ENCODE measurements at regions not wholly inside any gene's neighbourhood (a gene's known extent, or its start where the extent isn't known, plus 50 kb on each side); places are given as distances from the start of the nearest gene placed in this dataset.

DNA sequence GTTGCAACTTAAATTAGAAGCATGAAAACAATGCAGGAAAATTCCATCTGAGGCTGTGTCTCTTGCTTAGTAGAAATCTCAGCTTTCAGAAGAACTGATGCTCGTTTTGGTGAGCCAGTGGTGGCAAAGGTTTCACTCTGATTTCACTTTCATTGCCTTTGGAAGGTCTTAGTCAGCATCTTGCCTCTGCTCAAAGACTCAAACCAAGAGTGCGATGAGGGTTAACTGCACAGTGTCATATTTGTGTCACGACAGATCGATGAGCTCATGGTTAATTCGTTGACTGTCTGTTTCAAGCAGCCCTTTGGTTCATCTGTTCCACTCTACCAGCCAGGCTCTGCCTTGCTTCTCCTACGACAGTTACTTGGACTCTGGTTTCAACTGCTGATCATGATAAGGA, 331.3 kb upstream of the KIF2A start:
- no peak for DNase-seq (ENCODE audit: low read depth)
- H3K4me3 ChIP-seq (ENCODE audit: low read length), result no peak overlapping the region
- TF ChIP-seq, protein P1, sequence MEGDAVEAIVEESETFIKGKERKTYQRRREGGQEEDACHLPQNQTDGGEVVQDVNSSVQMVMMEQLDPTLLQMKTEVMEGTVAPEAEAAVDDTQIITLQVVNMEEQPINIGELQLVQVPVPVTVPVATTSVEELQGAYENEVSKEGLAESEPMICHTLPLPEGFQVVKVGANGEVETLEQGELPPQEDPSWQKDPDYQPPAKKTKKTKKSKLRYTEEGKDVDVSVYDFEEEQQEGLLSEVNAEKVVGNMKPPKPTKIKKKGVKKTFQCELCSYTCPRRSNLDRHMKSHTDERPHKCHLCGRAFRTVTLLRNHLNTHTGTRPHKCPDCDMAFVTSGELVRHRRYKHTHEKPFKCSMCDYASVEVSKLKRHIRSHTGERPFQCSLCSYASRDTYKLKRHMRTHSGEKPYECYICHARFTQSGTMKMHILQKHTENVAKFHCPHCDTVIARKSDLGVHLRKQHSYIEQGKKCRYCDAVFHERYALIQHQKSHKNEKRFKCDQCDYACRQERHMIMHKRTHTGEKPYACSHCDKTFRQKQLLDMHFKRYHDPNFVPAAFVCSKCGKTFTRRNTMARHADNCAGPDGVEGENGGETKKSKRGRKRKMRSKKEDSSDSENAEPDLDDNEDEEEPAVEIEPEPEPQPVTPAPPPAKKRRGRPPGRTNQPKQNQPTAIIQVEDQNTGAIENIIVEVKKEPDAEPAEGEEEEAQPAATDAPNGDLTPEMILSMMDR (conservative IDR thresholded peaks at IDR 0.05; ENCODE audit: low read depth, low read length), result no peak

DNA sequence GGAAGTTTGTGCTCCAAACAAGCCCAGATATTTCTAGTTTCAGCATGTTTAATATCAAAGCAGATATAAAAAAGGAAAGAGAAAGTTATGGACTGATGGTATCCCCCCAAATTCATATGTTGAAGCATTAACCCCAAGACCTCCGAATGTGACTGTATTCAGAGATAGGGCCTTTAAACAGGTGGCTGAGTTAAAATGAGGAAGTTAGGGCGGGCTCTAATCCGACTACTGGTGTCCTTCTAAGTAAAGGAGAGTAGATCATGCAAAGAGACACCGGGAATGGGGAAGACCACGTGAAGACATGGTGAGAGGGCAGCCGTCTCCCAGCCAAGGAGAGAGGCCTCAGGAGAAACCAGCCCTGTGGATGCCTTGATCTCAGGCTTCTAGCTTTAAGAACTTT, 324.1 kb upstream of the KIF2A start:
- TF ChIP-seq, protein P1 (conservative IDR thresholded peaks at IDR 0.05; ENCODE audit: low read depth, low read length), result no peak
- DNase-seq (ENCODE audit: low read depth), result no peak
- no peak overlapping the region for H3K4me3 ChIP-seq (ENCODE audit: low read length)

DNA sequence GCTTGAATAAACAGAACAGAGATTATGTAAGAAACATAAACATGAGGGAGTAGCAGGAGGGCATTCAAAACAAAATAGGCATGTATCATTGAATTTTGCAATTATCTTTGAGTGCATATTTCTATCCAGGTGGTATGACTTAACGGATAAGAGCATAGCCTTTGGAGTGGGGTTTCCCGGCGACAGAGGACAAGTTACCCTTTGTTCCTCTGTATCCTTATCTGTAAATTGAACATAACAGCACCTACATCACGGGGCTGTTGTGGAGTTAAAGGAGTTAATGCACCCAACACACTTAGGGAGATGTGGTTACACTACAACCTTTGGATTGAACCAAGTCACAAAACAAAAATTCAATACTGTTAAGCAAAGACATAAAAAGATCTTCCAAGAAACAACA, 314.6 kb upstream of the KIF2A start:
- H3K4me3 ChIP-seq (ENCODE audit: low read length), result no peak overlapping the region
- no peak for DNase-seq (ENCODE audit: low read depth)
- TF ChIP-seq, protein P1 (conservative IDR thresholded peaks at IDR 0.05; ENCODE audit: low read depth, low read length), result no peak

DNA sequence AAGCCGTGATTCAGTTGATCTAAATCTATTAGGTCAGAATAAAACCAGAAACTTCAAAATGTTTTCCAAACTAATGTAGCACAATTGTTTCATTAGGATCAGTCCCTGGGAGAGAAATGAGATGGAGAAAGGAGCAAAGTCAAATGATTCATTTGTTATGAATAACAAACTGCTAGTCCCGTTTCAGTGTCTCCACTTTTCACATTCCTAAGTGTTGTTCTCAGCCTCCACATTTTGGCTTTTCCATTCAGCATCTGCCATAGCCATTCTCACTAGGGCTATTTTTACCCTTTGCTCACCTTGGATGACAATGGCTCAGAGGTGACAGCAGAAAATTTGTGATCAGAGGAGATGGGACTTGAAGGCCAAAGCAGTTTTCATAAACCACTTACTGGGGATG, 314.1 kb upstream of the KIF2A start:
- TF ChIP-seq, protein P1 (conservative IDR thresholded peaks at IDR 0.05; ENCODE audit: low read depth, low read length), result no peak
- DNase-seq (ENCODE audit: low read depth), result no peak
- H3K4me3 ChIP-seq (ENCODE audit: low read length), result no peak overlapping the region

DNA sequence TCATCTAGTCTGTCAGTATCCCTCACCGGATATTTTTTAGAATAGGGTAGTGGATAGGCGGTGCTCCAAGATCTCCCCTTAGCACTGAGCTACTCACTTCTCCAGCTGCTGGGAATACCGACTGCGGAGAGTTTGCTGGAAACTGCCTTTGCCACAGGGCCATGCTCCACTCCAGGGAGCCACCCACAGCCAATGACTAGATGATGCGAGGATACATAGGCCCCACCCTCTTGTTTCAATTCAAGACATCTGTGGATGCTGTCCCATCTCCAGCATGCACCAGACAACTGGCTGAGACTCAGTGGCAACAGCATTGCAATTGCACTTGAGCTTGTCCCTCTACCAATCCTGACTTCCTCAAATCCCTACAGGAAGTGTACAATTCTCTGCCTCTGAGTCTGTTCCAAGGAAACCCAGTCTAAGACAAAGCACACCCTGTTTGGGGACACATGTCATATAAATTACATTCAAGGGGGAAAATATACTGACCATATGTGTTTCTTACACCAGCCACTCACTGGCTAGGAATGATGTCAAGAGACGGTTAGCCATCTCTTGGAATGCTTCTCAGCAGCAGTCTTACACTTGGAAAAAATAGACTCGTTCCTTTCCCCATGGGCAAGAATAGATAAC, 312.6 kb upstream of the KIF2A start:
- DNase-seq (ENCODE audit: low read depth), result no peak
- no peak overlapping the region for H3K4me3 ChIP-seq (ENCODE audit: low read length)
- TF ChIP-seq, protein P1 (conservative IDR thresholded peaks at IDR 0.05; ENCODE audit: low read depth, low read length), result no peak

DNA sequence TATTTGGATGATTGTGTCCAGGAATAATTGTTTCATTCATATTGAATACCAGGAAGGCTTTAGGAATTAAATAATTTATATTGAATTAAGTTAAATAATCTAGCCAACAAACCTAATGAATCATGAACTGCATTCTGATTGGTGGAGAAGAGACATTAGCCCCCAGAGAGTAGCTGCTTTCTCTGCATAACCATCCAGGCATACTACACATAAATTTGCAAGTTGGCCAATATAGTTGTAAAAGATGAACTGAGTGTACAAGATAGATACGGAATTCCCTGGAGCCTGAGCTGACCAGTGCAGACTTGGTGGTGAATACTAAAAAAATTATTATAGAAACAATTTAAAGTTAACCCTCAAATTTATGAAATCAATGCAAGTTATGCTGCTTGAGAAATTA, 311.8 kb upstream of the KIF2A start:
- no peak for DNase-seq (ENCODE audit: low read depth)
- no peak overlapping the region for H3K4me3 ChIP-seq (ENCODE audit: low read length)
- TF ChIP-seq, protein P1 (conservative IDR thresholded peaks at IDR 0.05; ENCODE audit: low read depth, low read length), result no peak

DNA sequence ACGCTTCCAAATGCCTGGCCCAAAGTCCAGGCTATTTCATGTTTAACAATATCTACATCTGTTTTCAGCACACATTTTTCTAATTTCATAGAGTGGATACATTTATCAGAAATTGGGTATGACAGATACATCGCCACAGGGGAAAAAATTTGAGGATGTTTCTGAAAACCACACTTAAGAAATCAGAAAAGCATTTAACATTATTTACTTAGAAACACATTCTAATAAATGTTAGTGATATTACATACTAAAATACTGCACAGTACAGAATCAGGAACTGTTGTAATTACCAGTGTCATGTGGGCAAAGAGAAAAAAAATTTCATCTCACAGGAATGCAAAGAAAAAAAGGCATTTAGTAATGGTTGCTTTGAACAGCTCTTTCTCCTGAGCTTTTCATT, 310.5 kb upstream of the KIF2A start:
- TF ChIP-seq, protein P1 (conservative IDR thresholded peaks at IDR 0.05; ENCODE audit: low read depth, low read length), result no peak
- DNase-seq (ENCODE audit: low read depth), result no peak
- H3K4me3 ChIP-seq (ENCODE audit: low read length), result no peak overlapping the region

All from retinal pigment epithelial cell (primary cell).